Stimulated activated CD4-positive, alpha-beta T cell treated with anti-CD3 and anti-CD28 coated beads, Interleukin-12 subunit alpha, Interleukin-12 subunit beta, amount 100 ng/mL, for 48 hours (primary cell): ENCODE measurements at regions not wholly inside any gene's neighbourhood (a gene's known extent, or its start where the extent isn't known, plus 50 kb on each side); places are given as distances from the start of the nearest gene placed in this dataset.
"Not testable (repeated sequence)": the region's sequence is repeated elsewhere in the genome, so short reads cannot be mapped to it uniquely, and the experiment has no call there.

Source experiments
- DNase-seq, 3 donors: peaks; one replicate each; pipeline ENCODE4 v3.0.0-alpha.2; 2020; ENCODE audit warnings: low read depth in 2 of 3, low spot score in 1 of 3

DNA sequence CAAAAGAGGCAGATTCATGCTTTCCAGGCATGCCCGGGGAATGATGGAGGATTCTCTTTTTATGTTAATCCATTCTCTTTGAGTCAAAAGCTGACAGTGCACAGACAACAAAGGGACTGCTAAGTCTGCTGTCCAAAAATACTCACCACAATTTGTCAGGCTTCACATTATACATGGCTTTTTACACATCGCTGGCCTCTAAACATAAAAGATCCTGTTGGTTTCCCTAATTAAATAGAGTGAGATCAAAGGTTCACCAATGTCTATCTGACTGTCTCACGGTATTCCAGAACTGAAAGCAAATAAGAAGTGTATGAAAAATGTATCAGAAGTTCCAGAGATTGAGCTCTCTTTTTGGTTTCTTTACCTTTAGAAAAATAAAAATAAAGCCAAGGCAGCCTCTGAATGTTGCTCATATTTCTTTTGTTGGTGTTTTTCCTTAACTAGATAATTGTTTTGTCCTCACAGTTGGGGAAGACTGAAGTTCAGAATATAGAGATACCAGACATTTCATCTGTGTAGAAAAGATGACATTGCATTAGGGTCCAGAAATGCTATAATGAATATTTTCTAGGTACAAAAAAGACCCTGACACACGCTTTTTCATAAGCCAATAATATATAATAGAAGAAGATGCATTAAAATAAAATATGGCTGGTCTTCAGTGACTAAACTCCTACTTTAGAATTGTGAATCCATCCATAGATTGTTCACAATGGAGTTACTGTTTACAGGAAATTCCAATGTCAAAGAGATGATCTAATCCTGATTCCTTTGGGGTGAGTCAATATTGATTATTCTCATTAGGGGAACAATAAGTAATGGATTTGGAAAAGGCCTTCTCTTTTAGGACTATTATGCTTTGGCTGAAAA lies 688.2 kb upstream of the CDH6 start:
- DNase-seq: no peak

DNA sequence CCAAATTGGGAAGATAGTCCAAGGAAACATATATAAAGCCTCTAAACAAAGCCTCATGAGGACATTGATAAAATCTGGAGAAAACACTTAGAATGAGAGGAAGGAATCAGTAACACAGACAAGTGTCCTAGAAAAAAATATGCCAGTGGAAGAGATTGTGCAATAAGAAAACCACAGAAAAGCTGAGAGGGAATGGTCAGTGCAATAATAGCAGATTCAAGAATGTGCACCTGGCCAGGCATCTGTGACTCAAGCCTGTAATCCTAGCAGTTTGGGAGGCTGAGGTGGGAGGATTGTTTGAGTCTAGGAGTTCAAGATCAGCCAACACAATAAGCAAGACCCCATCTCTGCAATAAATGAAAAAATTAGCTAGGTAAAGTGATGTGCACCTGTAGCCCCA lies 691.2 kb upstream of the CDH6 start:
- no peak for DNase-seq

DNA sequence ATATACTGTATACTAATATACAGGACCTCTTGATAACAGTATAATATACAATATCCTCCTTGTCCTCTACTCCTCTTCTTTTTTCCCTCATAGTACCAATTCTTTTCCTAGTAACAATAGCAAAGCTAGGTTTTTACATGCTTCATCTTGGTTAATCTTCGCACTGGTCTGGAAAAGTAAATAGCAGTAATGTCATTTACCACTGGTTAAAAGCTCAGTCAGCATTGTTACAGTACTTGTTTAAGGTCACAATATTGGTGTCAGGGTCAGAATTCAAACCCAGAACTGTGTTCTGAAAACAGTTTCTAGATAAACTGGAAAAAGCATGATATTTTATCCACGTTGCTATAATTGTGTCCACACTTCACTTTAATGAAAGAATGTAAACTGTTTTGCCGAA lies 692.4 kb upstream of the CDH6 start:
- DNase-seq: no peak

DNA sequence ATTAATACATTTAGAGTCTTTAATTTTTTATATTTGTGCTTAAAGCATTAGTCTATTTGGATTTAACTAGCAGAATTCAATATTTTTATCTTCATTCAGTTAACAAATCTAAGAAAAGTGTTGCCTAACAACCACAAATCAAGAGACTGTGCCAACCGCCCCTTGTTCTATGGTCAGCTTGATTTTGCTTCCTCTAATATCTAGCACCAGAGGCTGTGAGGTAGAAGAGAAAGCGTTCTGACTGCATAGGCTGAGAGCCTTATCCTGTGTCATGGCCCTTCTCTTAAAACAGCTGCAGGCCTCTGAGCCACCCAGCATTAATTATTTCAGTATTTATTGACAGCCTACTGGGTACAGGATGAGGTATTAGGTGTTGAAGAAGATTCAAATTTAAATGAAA lies 693.0 kb upstream of the CDH6 start:
- DNase-seq: no peak

DNA sequence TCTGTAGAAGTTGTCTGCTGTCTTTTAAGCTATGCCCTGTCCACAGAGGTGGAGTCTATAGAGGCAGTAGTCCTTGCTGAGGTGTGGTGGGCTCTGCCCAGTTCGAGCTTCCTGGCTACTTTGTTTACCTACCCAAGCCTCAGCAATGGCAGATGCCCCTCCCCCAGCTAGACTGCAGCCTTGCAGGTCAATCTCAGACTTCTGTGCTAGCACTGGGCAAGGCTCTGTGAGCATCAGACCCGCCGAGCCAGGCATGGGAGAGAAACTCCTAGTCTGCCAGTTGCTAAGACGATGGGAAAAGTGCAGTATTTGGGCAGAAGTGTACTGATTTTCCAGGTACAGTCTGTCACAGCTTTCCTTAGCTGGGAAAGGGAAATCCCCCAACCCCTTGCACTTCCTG lies 694.1 kb upstream of the CDH6 start:
- no peak for DNase-seq

DNA sequence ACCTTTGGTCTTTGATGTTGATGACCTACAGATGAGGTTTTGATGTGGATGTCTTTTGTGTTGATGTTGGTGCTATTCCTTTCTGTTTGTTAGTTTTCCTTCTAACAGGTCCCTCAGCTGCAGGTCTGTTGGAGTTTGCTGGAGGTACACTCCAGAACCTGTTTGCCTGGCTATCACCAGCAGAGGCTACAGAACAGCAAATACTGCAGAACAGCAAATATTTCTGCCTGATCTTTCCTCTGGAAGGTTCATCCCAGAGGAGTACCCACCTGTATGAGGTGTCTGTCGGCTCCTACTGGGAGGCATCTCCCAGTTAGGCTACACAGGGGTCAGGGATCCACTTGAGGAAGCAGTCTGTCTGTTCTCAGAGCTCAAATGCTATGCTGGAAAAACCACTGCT lies 694.5 kb upstream of the CDH6 start:
- DNase-seq: no peak

DNA sequence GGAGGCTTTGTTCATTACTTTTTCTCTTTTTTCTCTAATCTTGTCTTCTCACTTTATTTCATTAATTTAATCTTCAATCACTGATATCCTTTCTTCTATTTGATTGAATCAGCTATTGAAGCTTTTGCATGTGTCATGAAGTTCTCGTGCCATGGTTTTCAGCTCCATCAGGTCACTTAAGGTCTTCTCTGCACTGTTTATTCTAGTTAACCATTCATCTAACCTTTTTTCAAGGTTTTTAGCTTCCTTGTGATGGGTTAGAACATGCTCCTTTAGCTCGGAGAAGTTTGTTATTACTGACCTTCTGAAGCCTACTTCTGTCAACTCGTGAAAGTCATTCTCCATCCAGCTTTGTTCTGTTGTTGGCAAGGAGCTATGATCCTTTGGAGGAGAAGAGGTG lies 695.0 kb upstream of the CDH6 start:
- not testable (repeated sequence) for DNase-seq

DNA sequence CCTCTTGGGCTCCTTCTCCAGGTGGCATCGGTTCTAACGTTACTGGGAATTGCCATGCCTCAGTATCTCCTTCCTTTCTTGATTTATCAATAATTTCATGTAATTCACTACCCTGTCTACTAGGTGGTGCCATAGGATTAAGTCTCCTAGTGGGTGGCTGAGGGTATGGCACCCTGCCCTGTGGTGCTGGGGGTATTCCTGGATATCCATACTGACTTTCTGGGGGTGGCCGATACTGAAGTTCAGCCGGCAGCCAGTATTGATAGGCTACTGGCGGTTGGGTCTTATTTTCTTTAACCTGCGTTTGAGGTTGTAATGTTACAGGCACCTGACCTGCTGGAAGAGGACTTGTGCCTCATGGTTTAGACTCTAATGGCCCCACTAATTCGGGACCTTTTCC lies 699.4 kb upstream of the CDH6 start:
- DNase-seq: not testable (repeated sequence)

DNA sequence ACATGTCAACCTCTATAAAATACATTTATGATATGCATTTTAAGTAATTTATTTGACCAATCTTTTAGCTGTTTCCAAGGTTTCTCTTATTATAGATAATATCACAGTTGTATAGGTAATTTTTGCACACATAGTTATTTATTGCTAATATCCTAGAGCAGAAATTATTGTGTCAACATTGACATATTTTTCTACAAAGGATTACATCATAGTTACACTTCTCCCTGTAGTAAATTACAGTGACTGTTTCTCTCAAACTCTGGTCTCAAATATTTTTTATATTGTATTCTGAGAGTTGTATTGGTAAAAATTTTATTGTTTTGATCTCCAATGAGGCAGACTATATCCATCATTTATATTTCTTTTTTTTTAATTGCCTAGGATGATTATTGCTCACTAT lies 714.4 kb upstream of the CDH6 start:
- no peak for DNase-seq

DNA sequence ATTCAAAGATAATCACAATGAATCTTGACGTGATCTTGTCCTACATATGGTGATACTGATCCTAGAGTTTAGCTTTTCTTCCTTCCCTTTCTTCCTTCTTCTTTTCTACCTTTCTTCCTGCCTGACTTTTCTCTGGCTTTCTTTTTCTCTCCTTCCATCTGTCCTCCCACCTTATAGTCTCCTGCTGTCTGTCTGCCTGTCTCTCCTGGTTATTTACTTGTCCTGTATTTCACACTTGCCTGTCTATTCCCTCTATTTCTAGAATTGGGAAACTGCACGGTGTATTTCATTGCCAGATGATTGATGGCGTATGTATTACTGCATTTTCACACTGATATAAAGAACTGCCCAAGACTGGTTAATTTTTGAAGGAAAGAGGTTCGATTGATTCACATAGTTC lies 718.1 kb upstream of the CDH6 start:
- no peak for DNase-seq

DNA sequence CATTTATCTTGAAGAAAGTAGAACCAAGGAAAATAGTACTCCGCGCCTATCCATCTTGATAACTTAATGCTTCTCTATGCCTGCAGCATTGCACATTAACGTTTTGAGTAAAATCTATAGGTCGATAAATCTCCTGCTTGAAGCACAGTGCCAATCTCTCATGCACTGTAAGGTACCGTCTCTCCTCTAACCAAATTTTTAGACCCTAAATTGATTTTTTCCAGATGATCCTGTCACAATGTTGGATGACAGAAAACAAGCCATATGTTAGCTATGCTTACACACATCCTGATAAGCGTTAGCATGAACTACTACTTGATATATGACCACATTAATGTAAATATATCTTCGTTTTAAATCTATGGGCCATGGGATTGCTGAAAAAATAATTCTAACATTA lies 723.8 kb upstream of the CDH6 start:
- no peak for DNase-seq

DNA sequence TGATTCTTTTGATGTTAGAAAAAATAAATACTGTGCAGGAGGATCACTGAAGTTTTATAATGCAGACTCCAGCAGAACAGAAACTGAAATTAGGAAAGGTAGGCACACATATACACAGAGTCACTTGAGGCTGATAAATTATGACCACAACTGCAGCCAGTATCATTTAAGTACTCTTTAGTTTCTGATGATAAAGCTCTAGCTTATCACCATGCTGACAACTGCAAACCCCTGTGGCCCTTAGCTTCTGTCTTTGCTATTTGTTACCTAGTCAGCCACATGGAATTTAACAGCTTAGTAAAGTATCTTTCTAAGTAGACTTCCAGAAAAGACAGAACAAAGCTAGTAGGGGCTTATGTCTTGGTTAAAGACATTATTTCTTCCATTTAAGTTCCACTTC lies 734.8 kb upstream of the CDH6 start:
- DNase-seq: no peak

DNA sequence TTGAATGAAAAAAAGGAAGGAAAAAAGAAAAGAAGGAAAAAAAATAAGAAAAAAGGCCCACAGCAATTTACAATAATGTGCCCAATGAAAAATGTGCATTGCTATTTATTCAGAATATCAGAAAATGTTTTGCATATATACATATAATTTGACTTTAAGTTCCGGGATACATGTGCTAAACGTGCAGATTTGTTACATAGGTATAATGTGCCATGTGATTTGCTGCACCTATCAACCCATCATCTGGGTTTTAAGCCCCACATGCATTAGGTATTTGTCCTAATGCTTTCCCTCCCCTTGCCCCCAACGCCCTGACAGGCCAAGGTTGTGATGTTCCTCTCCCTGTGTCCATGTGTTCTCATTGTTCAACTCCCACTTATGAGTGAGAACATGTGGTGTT lies 738.0 kb upstream of the CDH6 start:
- not testable (repeated sequence) for DNase-seq

DNA sequence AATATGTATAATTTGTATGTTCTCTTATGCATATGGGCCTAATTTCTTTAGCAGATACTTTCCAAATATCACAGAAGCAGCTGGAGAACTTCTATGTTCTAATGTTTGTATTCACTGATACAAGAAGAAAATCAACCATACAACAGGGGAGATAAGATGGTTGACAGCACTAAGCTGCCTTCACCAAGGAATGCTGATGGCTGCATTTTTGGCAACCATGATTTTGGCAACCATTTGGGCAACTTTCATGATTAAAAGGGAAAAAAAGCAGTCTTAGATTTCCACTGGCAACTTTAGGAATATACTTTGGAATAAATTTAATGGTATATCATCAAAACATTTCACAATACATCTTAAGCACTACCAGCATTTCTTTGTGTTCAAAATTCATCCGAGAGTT lies 740.3 kb upstream of the CDH6 start:
- DNase-seq: no peak

DNA sequence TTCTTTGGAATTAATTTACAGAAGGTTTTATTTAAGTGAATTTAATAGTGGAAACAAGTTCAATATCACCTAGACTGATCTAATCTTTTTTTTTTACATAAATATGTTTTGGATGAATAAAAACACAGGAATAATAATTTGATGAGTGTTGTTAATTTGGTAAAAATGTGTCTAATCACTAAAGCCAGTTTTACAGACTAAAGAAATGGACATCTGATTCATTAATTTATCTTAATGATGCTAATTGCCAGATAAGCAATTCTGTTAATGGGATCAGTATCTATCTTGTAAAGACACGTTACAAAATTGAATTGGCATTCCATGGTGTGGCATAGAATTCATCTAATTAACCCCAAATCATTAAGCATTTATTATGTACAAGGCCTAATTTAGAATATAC lies 743.3 kb upstream of the CDH6 start:
- DNase-seq: no peak

DNA sequence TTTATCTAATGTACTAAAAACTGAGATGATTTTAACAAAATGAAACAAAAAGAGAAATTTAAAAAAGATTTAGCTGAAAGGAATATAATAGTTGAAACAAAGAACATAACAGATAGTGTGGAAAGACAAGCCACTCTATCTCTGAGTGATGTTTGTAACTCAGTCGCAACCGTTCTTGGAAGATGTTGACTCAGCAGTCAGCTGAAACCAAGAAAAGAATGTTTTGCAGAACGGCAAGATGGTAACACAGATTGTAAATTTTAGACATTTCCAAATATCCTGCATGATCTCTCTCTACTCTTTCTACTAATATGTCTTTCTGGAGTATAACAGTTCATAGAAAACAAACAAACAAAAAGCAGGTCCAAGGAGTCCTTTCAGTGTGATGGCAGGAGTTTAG lies 746.1 kb upstream of the CDH6 start:
- DNase-seq: no peak

DNA sequence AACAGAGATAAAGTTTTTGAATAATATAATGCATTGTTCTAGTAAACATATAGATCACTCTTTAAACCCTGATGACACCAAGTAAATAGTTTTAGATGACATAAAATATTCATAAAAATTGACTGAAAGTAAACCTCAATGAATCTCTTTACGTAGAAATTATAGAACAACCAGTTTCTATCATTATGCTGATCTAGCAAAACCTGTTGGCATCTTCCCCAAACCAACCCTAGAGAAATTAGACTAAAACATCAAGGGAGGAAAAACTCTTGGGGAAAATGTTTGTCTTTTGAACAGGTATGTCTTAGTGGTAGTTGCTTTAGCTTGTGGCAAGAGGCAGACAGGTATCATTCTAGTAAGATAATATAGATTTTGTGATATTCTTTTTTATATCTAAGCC lies 747.0 kb upstream of the CDH6 start:
- DNase-seq: no peak

DNA sequence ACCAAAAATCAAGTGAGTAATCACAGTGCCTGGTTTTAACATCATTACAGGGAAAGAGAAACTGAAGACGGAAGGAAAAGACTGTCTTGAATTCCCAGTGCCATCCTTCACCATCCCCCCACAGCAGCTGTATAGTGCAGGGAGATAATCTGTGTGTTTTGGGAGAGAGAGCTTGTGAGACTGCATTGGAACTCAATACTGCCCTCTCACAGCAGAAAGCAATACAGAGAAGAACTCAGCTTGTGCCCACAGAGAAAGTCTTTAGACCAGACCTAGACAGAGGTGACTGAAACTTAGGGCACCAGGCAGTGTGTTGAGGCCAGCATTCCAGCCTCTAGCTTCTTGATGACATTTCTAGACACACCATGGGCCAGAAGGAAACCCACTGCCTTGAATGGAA lies 754.7 kb upstream of the CDH6 start:
- no peak for DNase-seq

DNA sequence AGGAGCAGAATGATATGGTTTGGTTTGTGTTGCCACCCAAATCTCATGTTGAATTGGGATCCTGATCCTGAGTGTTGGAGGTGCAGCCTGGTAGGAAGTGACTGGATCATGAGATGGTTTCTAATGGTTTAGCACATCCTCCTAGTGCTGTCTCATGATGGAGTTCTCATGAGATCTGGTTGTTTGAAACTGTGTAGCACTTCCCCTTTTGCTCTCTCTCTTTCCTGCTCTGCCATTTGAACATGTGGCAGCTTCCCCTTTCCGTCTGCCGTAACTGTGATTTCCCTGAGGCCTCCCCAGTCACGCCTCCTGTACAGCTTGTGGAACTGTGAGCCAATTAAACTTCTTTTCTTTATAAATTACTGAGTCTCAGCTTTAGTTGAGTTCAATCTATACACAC lies 756.8 kb upstream of the CDH6 start:
- no peak for DNase-seq

DNA sequence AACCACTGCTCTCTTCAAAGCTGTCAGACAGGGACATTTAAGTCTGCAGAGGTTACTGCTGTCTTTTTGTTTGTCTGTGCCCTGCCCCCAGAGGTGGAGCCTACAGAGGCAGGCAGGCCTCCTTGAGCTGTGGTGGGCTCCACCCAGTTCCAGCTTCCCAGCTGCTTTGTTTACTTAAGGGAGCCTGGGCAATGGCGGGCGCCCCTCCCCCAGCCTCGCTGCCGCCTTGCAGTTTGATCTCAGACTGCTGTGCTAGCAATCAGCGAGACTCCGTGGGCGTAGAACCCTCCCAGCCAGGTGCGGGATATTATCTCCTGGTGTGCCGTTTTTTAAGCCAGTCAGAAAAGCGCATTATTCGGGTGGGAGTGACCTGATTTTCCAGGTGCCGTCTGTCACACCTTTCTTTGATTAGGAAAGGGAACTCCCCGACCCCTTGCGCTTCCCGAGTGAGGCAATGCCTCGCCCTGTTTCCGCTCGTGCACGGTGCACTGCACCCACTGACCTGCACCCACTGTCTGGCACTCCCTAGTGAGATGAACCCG lies 764.5 kb upstream of the CDH6 start:
- not testable (repeated sequence) for DNase-seq

DNA sequence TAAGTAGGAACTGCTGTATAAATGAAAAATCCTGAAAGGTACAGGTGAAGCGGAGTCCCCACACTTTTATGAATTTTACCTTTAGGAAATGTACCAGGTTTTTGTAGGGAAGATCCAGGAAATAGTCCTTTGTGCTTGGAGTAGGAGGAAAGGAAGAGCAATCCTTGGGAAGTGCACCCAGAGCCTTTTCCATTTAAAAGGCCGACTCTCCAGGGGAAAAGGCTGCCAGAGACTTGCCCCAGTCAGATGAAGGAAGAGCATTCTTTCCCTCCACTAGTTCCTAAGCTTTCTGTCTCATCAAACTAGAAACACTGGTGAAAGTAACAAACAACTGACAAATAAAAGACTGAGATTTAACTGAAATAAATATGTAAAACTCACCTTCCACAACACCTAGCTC lies 779.4 kb upstream of the CDH6 start:
- no peak for DNase-seq

DNA sequence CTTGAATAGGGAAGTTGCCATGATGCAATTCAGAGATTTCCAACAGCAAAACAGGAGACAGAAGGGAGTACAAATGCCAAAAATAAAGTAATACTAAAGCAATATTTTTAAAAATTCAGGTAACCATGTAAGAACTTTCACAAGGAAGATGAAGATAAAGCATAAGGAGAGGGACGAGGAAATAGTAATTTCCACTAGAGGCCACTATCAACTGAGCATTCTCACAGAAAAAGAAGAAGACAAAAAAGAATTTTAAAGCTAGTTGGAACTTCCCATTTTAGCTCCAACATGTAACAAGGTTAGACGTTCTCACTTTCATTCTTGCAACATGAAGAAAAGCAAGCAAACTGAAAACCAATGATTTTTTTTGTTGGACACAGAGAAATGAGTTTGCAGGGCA lies 779.9 kb upstream of the CDH6 start:
- DNase-seq: no peak

DNA sequence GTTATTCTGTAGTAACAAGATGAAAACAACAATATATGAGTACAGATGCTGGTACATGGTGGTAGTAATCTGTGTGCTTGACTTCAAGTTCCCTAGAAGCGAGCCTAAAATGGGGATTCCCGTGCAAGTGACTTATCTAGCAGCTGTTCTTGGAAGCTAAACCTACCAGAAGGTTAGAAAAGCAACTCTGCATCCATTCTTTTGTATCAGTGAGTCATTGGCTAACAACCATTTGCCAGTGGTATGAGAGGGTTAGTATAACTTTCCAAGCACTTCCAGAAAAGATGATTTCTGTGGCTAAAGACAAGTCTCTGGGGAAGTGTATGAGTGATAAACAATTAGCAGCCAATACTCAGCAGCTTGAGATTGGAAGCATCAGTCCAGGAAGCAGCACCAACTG lies 787.7 kb upstream of the CDH6 start:
- DNase-seq: no peak
